ENCODE measurements at regions not wholly inside any gene's neighbourhood (a gene's known extent, or its start where the extent isn't known, plus 50 kb on each side); places are given as distances from the start of the nearest gene placed in this dataset.

DNA sequence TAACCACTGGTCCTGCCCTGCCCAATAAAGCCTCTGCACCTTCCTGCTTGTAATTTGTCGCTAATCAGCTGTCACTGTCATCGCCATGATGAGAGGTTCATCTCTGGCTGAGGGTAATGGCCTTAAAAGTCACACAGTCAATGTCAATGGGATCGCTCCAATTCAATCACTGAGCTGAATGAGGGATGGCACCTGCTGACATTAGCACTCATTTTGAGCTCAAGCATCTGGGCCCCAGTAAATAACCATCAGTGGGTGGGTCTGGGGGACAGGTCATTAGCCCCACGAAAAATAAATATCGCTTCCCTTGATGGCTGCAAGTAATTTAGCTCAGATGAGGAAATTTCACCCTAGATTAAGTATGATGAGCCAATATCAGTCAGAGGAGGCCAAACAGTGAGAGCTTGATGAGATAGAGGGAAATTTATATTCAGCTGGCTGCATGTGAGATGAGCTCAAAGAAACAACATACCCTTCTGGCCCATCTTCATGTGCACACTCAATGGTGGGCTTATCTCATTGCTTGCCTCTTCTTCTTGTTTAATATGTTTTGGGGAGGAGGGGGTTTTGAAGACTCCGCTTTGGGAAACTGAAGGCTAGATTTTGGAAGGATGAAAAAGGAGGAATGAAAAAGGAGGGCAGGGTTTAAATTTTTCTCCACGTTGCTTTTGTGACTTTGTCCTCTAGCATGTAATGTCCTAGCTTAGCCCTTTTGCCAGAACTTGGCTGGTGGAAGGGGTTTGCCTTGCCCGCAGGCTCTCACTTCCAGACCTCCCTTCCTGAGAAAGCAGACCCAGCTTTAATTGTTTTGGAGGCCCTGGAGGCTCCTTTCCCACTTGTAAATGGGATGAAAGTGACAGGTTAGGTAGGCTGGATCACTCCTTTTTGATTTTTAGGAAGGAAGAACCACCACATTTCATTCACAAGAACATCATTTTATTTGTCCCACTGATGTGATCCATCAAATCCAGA is 84.8 kb upstream of the PAQR3 start:
- DNase-seq: no peak

DNA sequence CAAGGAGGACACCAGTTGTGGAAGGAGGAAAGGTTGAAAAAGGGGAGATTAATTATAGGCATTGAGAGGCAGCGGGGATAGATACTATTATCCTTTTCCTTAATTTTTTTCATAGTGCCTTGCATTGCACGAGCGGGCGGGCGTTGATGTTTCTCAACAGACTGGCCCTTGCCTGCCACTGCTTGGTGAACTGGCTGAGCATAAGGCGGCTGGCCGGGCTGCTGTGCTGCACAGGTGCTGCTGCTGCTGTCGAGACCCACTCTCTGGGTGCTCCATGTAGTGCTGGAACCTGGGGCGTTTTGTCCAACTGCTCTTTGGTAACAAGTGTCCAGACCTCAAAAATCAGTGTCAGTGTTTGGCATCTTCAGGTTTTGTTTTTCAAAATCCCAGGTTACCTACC is 83.3 kb upstream of the PAQR3 start:
- no peak for DNase-seq

DNA sequence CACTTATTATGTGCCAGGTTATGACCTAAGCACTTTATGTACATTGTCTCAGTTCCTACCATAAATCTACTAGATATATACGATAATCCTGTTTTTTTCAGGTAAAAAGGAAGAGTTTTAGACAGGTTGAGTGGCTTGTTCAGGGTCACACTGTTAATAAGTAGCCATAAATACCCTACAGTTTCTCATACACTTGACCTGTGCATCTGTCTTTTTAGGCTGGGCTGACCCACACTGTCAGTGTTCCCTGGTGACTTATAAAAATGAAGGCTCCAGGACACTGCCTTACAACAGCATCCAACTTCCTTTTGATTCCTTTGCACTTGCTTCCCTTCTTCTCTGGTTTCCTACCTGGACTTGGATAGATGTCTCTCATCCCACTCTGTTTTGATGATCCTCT is 78.2 kb upstream of the PAQR3 start:
- no peak for DNase-seq

DNA sequence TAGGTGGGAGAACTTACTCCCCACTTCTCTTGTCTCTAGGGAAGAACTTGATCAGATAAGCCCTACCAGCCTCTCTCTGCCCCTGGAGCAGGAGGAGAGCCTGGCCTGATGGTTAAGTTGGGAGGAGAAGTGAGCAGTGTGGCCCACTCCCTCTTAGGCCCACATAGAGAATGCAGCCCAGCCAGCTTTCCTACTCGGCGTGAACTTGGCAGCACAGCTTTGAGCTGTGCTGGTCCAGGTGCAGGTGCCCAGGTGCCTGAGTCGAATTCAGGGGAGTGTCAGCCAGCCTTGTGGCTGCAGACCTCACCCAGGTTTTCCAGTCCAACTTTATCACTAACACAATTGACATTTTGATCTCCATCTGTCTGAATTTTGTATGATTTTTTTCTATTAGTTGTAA is 77.6 kb upstream of the PAQR3 start:
- no peak for DNase-seq

DNA sequence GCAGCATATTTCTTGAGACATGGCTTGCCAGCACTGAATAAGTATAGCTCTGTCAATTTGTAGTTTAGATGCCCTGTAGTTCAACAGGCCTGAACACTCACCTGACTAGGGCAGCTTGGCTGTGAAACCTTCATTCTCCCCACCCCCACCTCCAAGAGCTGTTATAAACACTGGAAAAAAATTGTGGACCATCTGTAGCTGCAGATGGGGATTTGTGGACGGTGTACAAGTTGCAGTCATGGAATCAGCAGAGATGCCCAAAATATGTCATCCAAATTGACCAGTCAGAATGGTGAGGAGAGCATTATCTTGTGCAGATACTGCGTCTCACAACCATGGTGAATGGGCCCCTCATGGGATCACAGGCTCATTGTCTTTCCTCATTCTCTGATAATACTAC is 76.2 kb upstream of the PAQR3 start:
- no peak for DNase-seq

DNA sequence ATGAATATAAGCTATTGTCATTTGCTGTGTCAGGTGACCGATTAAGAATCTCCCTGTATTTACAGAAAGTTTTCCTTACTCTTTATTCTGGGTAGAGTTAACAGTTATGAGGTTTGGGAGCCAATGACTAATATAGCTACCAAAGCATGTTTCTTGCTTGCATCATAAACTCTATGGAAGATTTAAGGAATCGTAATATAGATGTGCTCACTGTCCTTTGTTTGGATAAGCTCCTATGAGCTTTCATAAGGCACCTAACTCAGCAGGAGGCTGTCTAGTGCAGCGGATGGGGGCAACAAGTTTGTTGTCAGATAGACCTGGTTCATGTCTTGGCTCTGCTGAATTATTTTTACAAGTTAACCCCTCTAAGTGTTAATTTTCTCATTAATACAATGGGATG is 75.0 kb upstream of the PAQR3 start:
- DNase-seq: no peak

DNA sequence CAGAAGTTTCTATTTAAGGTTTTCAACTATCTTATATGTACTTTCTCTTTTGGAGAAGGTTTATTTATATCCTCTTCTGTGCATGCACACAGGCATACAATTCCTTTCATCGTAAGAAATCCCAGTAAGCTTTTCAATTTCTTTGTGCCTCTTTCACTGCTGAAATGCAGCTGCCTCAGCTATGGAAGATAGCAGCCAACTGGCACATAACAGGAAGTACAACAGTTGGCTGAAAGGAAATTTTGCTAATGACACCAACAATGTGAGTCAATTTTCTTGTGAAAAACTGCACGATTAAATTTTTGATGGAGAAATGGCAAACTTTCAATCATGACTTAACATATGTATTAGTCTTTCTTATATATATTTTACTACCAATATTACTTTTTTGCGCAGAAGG is 74.5 kb upstream of the PAQR3 start:
- no peak for DNase-seq

DNA sequence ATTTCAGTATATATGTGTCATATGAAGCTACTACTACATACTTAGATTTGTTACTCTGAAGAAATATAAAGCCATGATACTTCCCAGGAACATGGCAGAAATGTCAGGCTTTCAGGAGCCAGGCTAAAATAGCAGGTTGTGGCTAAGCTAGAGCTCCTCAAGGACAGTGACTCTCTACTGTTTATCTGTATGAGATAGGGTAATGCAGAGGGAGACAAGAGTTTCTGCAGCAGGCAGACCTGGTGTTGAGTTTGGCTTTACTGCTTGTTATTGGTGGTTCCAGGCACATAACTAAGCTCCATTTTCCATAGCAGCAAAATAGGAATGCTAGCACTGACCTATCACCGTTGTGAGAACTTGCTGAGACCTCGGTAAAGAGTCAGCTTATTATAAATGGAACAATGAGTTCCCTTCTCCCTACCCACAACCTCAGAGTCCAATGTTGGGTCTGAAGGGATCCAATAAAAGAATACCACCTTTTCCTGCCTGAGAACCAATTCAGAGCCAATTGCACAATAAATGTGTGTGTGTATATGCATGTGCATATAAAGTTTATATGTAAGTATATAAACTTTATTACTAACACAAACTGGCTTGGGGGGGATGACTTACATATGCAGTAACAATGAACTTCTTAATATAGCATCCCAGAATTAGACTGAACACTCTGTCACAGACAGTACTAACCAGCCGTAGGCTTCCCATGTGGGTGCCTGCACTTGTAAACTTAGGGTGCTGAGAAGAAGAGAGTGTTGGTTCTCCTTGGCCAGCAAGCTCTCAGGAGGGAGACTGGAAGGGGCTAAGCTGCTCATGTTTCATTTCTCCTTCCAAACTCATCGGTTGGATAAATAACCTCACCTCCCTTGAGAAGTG is 51.9 kb upstream of the PAQR3 start:
- DNase-seq: no peak

DNA sequence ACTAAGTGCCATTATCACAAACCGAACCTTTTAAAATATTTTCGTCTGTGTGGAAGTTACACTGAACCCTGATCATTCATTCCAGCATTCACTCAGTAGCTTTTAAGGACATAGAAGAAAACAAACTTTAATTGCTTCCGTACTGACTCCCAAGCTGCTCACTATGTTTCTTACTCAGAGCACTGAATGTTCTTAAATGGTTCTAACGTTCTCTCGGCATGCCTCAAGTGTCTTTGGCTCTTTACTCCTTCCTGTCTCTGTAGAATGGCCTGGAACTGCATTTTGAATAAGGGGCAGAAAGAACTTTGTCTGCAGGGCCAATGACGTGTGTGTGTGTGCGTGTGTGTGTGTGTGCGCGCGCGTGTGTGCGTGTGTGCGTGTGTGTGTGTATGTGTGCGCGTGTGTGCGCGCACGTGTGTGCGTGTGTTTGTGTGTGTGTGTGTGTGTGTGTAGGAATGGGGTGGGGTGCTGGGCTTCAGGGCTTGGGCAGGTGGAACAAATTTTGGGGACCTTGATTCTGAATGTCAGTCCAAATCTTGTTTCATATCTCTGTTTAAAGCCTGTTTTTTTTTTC is 50.5 kb upstream of the PAQR3 start:
- DNase-seq: no peak
